Prostate gland (tissue), 2 donors: ENCODE measurements at regions not wholly inside any gene's neighbourhood (a gene's known extent, or its start where the extent isn't known, plus 50 kb on each side); places are given as distances from the start of the nearest gene placed in this dataset.
"Not testable (repeated sequence)": the region's sequence is repeated elsewhere in the genome, so short reads cannot be mapped to it uniquely, and the experiment has no call there.

ENCODE experiments used
- POLR2AphosphoS5 ChIP-seq: sonication (generic); formaldehyde crosslinking; IDR thresholded peaks from one replicate; pipeline ENCODE4 v1.6.1; 2017; ENCODE audit warnings: antibody characterized with exemption
- TF ChIP-seq, protein P1 (sequence below), 4 experiments: fragments of 200-600 bp in 2 of 4; fragments of 450-650 bp in 2 of 4; sonication (generic) in 2 of 4; IDR thresholded peaks; 1 replicate in 3 of 4; 2 replicates in 1 of 4; pipeline ENCODE4 v1.5.1; 2016 to 2019; ENCODE audit warnings: antibody characterized with exemption in 4 of 4, mild to moderate bottlenecking in 2 of 4, moderate library complexity in 2 of 4

DNA sequence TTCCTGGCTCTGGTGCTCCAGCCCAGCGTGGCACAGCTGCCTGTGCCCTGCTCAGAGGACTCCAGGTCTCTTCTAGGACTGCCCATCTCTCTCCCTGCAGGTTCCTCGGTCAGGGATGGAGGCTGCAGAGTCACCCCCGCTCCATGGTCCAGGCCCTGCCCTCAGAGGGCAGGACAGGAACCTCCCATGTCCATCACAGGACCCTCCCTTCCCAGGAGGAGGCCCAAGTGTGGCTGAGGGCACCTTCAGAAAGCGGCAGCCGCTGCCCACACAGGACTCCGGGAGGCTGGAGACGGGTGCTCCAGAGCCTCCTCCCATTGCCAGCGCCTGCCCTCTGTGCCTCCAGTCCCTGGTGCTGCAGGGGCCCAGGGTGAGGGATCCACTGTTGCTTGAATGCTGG lies 291.5 kb downstream of the ADGRD1 start:
- TF ChIP-seq, protein P1, sequence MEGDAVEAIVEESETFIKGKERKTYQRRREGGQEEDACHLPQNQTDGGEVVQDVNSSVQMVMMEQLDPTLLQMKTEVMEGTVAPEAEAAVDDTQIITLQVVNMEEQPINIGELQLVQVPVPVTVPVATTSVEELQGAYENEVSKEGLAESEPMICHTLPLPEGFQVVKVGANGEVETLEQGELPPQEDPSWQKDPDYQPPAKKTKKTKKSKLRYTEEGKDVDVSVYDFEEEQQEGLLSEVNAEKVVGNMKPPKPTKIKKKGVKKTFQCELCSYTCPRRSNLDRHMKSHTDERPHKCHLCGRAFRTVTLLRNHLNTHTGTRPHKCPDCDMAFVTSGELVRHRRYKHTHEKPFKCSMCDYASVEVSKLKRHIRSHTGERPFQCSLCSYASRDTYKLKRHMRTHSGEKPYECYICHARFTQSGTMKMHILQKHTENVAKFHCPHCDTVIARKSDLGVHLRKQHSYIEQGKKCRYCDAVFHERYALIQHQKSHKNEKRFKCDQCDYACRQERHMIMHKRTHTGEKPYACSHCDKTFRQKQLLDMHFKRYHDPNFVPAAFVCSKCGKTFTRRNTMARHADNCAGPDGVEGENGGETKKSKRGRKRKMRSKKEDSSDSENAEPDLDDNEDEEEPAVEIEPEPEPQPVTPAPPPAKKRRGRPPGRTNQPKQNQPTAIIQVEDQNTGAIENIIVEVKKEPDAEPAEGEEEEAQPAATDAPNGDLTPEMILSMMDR (IDR thresholded peaks at IDR 0.05), result not testable (repeated sequence)
- not testable (repeated sequence) for TF ChIP-seq POLR2AphosphoS5
